Memory B cell (primary cell): ENCODE measurements at regions not wholly inside any gene's neighbourhood (a gene's known extent, or its start where the extent isn't known, plus 50 kb on each side); places are given as distances from the start of the nearest gene placed in this dataset.

ENCODE experiments used
- ATAC-seq: fragments of 150-1000 bp; cut with Tn5 transposase; 2 replicates; pipeline ENCODE4 v1.10.0; 2021; ENCODE audit warnings: low read depth, mild to moderate bottlenecking, moderate library complexity
- DNase-seq, 2 donors: peaks; one replicate each; pipeline ENCODE4 v3.0.0; 2022; ENCODE audit warnings: low spot score in 2 of 2
- H3K27ac Mint-ChIP-seq: one replicate; pipeline ENCODE4 v1.8.0; 2022; ENCODE audit warnings: mild to moderate bottlenecking, moderate library complexity, mixed read lengths
- H3K27me3 Mint-ChIP-seq: one replicate; pipeline ENCODE4 v1.8.0; 2022; ENCODE audit warnings: mixed read lengths
- H3K36me3 Mint-ChIP-seq: one replicate; pipeline ENCODE4 v1.8.0; 2022; ENCODE audit warnings: mild to moderate bottlenecking, mixed read lengths
- H3K4me1 Mint-ChIP-seq: one replicate; pipeline ENCODE4 v1.8.0; 2022; ENCODE audit warnings: mixed read lengths
- H3K4me3 Mint-ChIP-seq: one replicate; pipeline ENCODE4 v1.8.0; 2022; ENCODE audit warnings: mild to moderate bottlenecking, moderate library complexity, mixed read lengths
- H3K9me3 Mint-ChIP-seq: one replicate; pipeline ENCODE4 v1.8.0; 2022; ENCODE audit warnings: mixed read lengths

- ATAC-seq (no peak), DNase-seq (no peak)
- peaks cover 6% of the 10 kb centered on the region for H3K27me3 Mint-ChIP-seq
- H3K4me3 Mint-ChIP-seq: no peak overlapping the region
- no peak overlapping the region for H3K27ac Mint-ChIP-seq
- H3K36me3 Mint-ChIP-seq: no peaks in the 10 kb centered on the region
- H3K9me3 Mint-ChIP-seq: peaks cover 3% of the 10 kb centered on the region
- no peaks in the 10 kb centered on the region for H3K4me1 Mint-ChIP-seq
Observed at GRCh38 chr12:115597157-115597712, 680.3 kb downstream of the MED13L start.

GRCh38 chr12:115588131-115588530, 689.4 kb downstream of the MED13L start:
- H3K4me3 Mint-ChIP-seq: no peak overlapping the region
- no peak overlapping the region for H3K27ac Mint-ChIP-seq
- H3K4me1 Mint-ChIP-seq: no peaks in the 10 kb centered on the region
- H3K9me3 Mint-ChIP-seq: peaks cover 4% of the 10 kb centered on the region
- ATAC-seq (no peak), DNase-seq (no peak)
- H3K36me3 Mint-ChIP-seq: no peaks in the 10 kb centered on the region
- no peaks in the 10 kb centered on the region for H3K27me3 Mint-ChIP-seq

- Mint-ChIP-seq H3K4me1 (no peaks in the 10 kb centered on the region), H3K36me3 (no peaks in the 10 kb centered on the region), H3K4me3 (no peak overlapping the region), H3K27ac (no peak overlapping the region), H3K9me3 (peaks cover 4% of the 10 kb centered on the region), H3K27me3 (no peaks in the 10 kb centered on the region)
- DNase-seq: no peak
- ATAC-seq: no peak
Observed at GRCh38 chr12:115584156-115584555, 693.3 kb downstream of the MED13L start.

- no peaks in the 10 kb centered on the region for H3K4me1 Mint-ChIP-seq
- no peak overlapping the region for H3K27ac Mint-ChIP-seq
- ATAC-seq (no peak), DNase-seq (no peak)
- no peaks in the 10 kb centered on the region for H3K36me3 Mint-ChIP-seq
- H3K9me3 Mint-ChIP-seq: peaks cover 4% of the 10 kb centered on the region
- no peaks in the 10 kb centered on the region for H3K27me3 Mint-ChIP-seq
- no peak overlapping the region for H3K4me3 Mint-ChIP-seq
Observed at GRCh38 chr12:115583591-115583990, 693.9 kb downstream of the MED13L start.

- H3K4me3 Mint-ChIP-seq: no peak overlapping the region
- H3K27me3 Mint-ChIP-seq: peaks cover 4% of the 10 kb centered on the region
- no peaks in the 10 kb centered on the region for H3K4me1 Mint-ChIP-seq
- no peaks in the 10 kb centered on the region for H3K9me3 Mint-ChIP-seq
- DNase-seq: no peak
- ATAC-seq: no peak
- H3K36me3 Mint-ChIP-seq: no peaks in the 10 kb centered on the region
- no peak overlapping the region for H3K27ac Mint-ChIP-seq
Observed at GRCh38 chr12:115577401-115577800, 700.1 kb downstream of the MED13L start.

- peaks cover 6% of the 10 kb centered on the region for H3K9me3 Mint-ChIP-seq
Observed at GRCh38 chr12:115574826-115575225, 702.7 kb downstream of the MED13L start.

GRCh38 chr12:115572440-115572839, 705.1 kb downstream of the MED13L start:
- DNase-seq: no peak
- Mint-ChIP-seq H3K27me3 (peaks cover 3% of the 10 kb centered on the region), H3K36me3 (no peaks in the 10 kb centered on the region), H3K4me1 (no peaks in the 10 kb centered on the region), H3K4me3 (no peak overlapping the region), H3K9me3 (peaks cover 6% of the 10 kb centered on the region), H3K27ac (no peak overlapping the region)
- no peak for ATAC-seq

More at GRCh38 chr12:115574826-115575225, 702.7 kb downstream of the MED13L start:
- ATAC-seq: no peak
- H3K27me3 Mint-ChIP-seq: peaks cover 4% of the 10 kb centered on the region
- H3K4me3 Mint-ChIP-seq: no peak overlapping the region
- H3K36me3 Mint-ChIP-seq: no peaks in the 10 kb centered on the region
- H3K27ac Mint-ChIP-seq: no peak overlapping the region
- no peaks in the 10 kb centered on the region for H3K4me1 Mint-ChIP-seq
- DNase-seq: no peak

GRCh38 chr12:115571446-115571845, 706.0 kb downstream of the MED13L start:
- H3K36me3 Mint-ChIP-seq: no peaks in the 10 kb centered on the region
- DNase-seq: no peak
- no peaks in the 10 kb centered on the region for H3K4me1 Mint-ChIP-seq
- peaks cover under 1% of the 10 kb centered on the region for H3K27me3 Mint-ChIP-seq
- H3K27ac Mint-ChIP-seq: no peak overlapping the region
- peaks cover 6% of the 10 kb centered on the region for H3K9me3 Mint-ChIP-seq
- ATAC-seq: no peak
- H3K4me3 Mint-ChIP-seq: no peak overlapping the region

- no peak overlapping the region for H3K27ac Mint-ChIP-seq
- peaks cover 6% of the 10 kb centered on the region for H3K9me3 Mint-ChIP-seq
- no peaks in the 10 kb centered on the region for H3K27me3 Mint-ChIP-seq
- DNase-seq (no peak), ATAC-seq (no peak)
- no peaks in the 10 kb centered on the region for H3K36me3 Mint-ChIP-seq
- no peaks in the 10 kb centered on the region for H3K4me1 Mint-ChIP-seq
- no peak overlapping the region for H3K4me3 Mint-ChIP-seq
Observed at GRCh38 chr12:115571027-115571426, 706.5 kb downstream of the MED13L start.

- Mint-ChIP-seq H3K27me3 (no peaks in the 10 kb centered on the region), H3K36me3 (no peaks in the 10 kb centered on the region), H3K4me3 (no peak overlapping the region), H3K27ac (no peak overlapping the region), H3K4me1 (no peaks in the 10 kb centered on the region), H3K9me3 (peaks cover 6% of the 10 kb centered on the region)
- no peak for DNase-seq
- ATAC-seq: no peak
Observed at GRCh38 chr12:115570069-115570777, 707.3 kb downstream of the MED13L start.

- no peak overlapping the region for H3K27ac Mint-ChIP-seq
- H3K27me3 Mint-ChIP-seq: no peaks in the 10 kb centered on the region
- H3K36me3 Mint-ChIP-seq: no peaks in the 10 kb centered on the region
- H3K4me3 Mint-ChIP-seq: no peak overlapping the region
- no peak for DNase-seq
- peaks cover 6% of the 10 kb centered on the region for H3K9me3 Mint-ChIP-seq
- no peaks in the 10 kb centered on the region for H3K4me1 Mint-ChIP-seq
- no peak for ATAC-seq
Observed at GRCh38 chr12:115569345-115570068, 708.0 kb downstream of the MED13L start.

- Mint-ChIP-seq H3K36me3 (no peaks in the 10 kb centered on the region), H3K27me3 (no peaks in the 10 kb centered on the region), H3K27ac (no peak overlapping the region), H3K4me3 (no peak overlapping the region), H3K4me1 (no peaks in the 10 kb centered on the region), H3K9me3 (peaks cover 5% of the 10 kb centered on the region)
- DNase-seq: no peak
- ATAC-seq: no peak
Observed at GRCh38 chr12:115558281-115558680, 719.2 kb downstream of the MED13L start.

- H3K27ac Mint-ChIP-seq: no peak overlapping the region
- H3K9me3 Mint-ChIP-seq: peaks cover 7% of the 10 kb centered on the region
- no peaks in the 10 kb centered on the region for H3K36me3 Mint-ChIP-seq
- no peaks in the 10 kb centered on the region for H3K27me3 Mint-ChIP-seq
- no peak overlapping the region for H3K4me3 Mint-ChIP-seq
- no peak for DNase-seq
- H3K4me1 Mint-ChIP-seq: no peaks in the 10 kb centered on the region
- ATAC-seq: no peak
Observed at GRCh38 chr12:115553622-115554021, 723.9 kb downstream of the MED13L start.

- no peaks in the 10 kb centered on the region for H3K36me3 Mint-ChIP-seq
Observed at GRCh38 chr12:115543269-115543668, 734.2 kb downstream of the MED13L start.

More at GRCh38 chr12:115543269-115543668, 734.2 kb downstream of the MED13L start:
- Mint-ChIP-seq H3K27ac (no peak overlapping the region), H3K4me1 (no peaks in the 10 kb centered on the region), H3K9me3 (peaks cover 3% of the 10 kb centered on the region), H3K4me3 (no peak overlapping the region), H3K27me3 (no peaks in the 10 kb centered on the region)
- DNase-seq (no peak), ATAC-seq (no peak)
